GM21515 (cell line): ENCODE measurements at regions not wholly inside any gene's neighbourhood (a gene's known extent, or its start where the extent isn't known, plus 50 kb on each side); places are given as distances from the start of the nearest gene placed in this dataset.
"Not testable (repeated sequence)": the region's sequence is repeated elsewhere in the genome, so short reads cannot be mapped to it uniquely, and the experiment has no call there.

Source experiments
- ATAC-seq: cut with Tn5 transposase; IDR thresholded peaks from one replicate; pipeline ENCODE4 v1.9.1; 2021; ENCODE audit not compliant: unreplicated experiment

GRCh38 chr5:53733853-53734252 lies 173.4 kb downstream of the NDUFS4 start:
- ATAC-seq: no peak

- no peak for ATAC-seq
Observed at GRCh38 chr5:53738105-53738504, 177.7 kb downstream of the NDUFS4 start.

- ATAC-seq: no peak
Observed at GRCh38 chr5:53739111-53739510, 178.7 kb downstream of the NDUFS4 start.

- no peak for ATAC-seq
Observed at GRCh38 chr5:53749621-53750020, 189.2 kb downstream of the NDUFS4 start.

GRCh38 chr5:53752282-53752681 lies 191.8 kb downstream of the NDUFS4 start:
- ATAC-seq: not testable (repeated sequence)

- ATAC-seq: no peak
Observed at GRCh38 chr5:53766673-53767072, 206.2 kb downstream of the NDUFS4 start.

- ATAC-seq: peak; percentile 61
Observed at GRCh38 chr5:53777864-53778618, 217.6 kb downstream of the NDUFS4 start.

GRCh38 chr5:53779541-53779981 lies 219.1 kb downstream of the NDUFS4 start:
- peak; percentile 56 for ATAC-seq

- ATAC-seq: no peak
Observed at GRCh38 chr5:53782620-53783019, 222.2 kb downstream of the NDUFS4 start.

GRCh38 chr5:53783624-53784228 lies 223.3 kb downstream of the NDUFS4 start:
- no peak for ATAC-seq

- no peak for ATAC-seq
Observed at GRCh38 chr5:53784596-53784995, 224.2 kb downstream of the NDUFS4 start.

GRCh38 chr5:53785924-53786323 lies 225.5 kb downstream of the NDUFS4 start:
- ATAC-seq: no peak

- ATAC-seq: no peak
Observed at GRCh38 chr5:53790026-53790425, 229.6 kb downstream of the NDUFS4 start.

- no peak for ATAC-seq
Observed at GRCh38 chr5:53792338-53792737, 231.9 kb downstream of the NDUFS4 start.

GRCh38 chr5:53799644-53800043 lies 239.2 kb downstream of the NDUFS4 start:
- not testable (repeated sequence) for ATAC-seq

- ATAC-seq: not testable (repeated sequence)
Observed at GRCh38 chr5:53808392-53808791, 248.0 kb downstream of the NDUFS4 start.

- ATAC-seq: peak; percentile 44
Observed at GRCh38 chr5:53814819-53815218, 254.4 kb downstream of the NDUFS4 start.

- ATAC-seq: no peak
Observed at GRCh38 chr5:53815471-53815870, 255.0 kb downstream of the NDUFS4 start.

GRCh38 chr5:53817183-53817582 lies 256.7 kb downstream of the NDUFS4 start:
- no peak for ATAC-seq

- no peak for ATAC-seq
Observed at GRCh38 chr5:53819482-53819881, 259.0 kb downstream of the NDUFS4 start.

GRCh38 chr5:53820119-53820801 lies 259.8 kb downstream of the NDUFS4 start:
- ATAC-seq: peak; percentile 61

GRCh38 chr5:53820802-53821171 lies 260.3 kb downstream of the NDUFS4 start:
- peak; percentile 92 for ATAC-seq
